ENCODE measurements at regions not wholly inside any gene's neighbourhood (a gene's known extent, or its start where the extent isn't known, plus 50 kb on each side); places are given as distances from the start of the nearest gene placed in this dataset.

DNA sequence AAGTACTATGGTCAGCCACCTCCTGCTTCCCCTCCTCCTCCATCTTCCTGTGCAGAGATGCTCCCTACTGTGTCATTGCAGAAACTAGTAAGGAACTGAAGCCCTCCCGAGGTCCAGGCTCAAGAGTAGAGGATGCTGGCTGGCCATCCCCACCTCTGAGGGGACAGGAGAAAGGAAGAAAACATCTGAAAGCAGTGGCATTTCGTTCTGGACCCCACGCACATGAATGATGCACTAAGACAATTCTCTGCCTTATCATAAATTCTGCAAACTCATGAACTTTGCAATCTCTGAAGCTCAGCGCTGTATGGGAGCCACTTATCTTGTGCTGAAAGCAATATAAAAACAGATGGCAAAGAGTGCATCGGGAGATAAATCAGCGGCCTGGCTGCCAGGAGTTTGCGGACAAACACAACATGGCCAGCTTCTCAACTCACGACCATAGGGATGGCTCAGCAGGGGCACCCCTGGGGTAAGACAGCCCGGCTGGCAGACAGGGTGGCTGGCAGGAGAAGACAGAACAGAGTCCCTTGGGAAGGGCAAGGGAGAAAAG, 306.4 kb downstream of the NXPE2 start:
- no peaks in the 10 kb centered on the region for H3K9me3 ChIP-seq
- H3K4me3 ChIP-seq = no peak overlapping the region
- H3K4me1 ChIP-seq = no peaks in the 10 kb centered on the region
- intact Hi-C loops (cut with DNase I; ENCODE audit: low total_unique reads) = no loop called here
- H3K27ac ChIP-seq = no peak overlapping the region
- no peaks in the 10 kb centered on the region for H3K36me3 ChIP-seq
- no peak for DNase-seq (ENCODE audit: low spot score in 2 of 2)
- TF ChIP-seq, protein P1, sequence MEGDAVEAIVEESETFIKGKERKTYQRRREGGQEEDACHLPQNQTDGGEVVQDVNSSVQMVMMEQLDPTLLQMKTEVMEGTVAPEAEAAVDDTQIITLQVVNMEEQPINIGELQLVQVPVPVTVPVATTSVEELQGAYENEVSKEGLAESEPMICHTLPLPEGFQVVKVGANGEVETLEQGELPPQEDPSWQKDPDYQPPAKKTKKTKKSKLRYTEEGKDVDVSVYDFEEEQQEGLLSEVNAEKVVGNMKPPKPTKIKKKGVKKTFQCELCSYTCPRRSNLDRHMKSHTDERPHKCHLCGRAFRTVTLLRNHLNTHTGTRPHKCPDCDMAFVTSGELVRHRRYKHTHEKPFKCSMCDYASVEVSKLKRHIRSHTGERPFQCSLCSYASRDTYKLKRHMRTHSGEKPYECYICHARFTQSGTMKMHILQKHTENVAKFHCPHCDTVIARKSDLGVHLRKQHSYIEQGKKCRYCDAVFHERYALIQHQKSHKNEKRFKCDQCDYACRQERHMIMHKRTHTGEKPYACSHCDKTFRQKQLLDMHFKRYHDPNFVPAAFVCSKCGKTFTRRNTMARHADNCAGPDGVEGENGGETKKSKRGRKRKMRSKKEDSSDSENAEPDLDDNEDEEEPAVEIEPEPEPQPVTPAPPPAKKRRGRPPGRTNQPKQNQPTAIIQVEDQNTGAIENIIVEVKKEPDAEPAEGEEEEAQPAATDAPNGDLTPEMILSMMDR (IDR thresholded peaks at IDR 0.05) = no peak
- TF ChIP-seq POLR2AphosphoS5 (IDR thresholded peaks at IDR 0.05) = no peak
- no peak for TF ChIP-seq POLR2A (IDR thresholded peaks at IDR 0.05)
- H3K27me3 ChIP-seq = no peaks in the 10 kb centered on the region

DNA sequence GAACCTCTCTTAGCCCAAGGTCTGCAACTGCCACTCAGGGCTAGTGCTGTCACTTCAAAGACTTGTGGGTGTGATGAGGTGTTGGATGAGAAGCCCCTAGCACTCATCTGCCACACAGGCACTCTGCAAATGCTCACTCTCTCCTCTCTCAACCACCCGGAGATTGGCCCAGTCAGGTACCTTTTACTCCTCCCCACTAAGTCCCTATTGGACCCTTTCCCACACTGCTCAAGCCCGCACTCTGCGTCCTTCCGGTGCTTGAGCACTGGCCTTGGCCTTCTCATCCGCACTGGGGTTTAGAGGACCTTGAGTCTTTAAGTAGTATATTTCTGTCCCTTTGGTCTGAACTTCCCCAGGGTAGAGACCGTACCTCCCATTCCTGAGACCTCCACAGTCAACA, 308.0 kb downstream of the NXPE2 start:
- Histone ChIP-seq H3K36me3 (no peaks in the 10 kb centered on the region), H3K9me3 (no peaks in the 10 kb centered on the region), H3K4me1 (no peaks in the 10 kb centered on the region), H3K27ac (no peak overlapping the region), H3K27me3 (no peaks in the 10 kb centered on the region), H3K4me3 (no peak overlapping the region)
- intact Hi-C loops (cut with DNase I; ENCODE audit: low total_unique reads) = no loop called here
- no peak for DNase-seq (ENCODE audit: low spot score in 2 of 2)
- TF ChIP-seq, protein P1 (IDR thresholded peaks at IDR 0.05) = no peak
- TF ChIP-seq POLR2AphosphoS5 (IDR thresholded peaks at IDR 0.05) (no peak), POLR2A (IDR thresholded peaks at IDR 0.05) (no peak)

DNA sequence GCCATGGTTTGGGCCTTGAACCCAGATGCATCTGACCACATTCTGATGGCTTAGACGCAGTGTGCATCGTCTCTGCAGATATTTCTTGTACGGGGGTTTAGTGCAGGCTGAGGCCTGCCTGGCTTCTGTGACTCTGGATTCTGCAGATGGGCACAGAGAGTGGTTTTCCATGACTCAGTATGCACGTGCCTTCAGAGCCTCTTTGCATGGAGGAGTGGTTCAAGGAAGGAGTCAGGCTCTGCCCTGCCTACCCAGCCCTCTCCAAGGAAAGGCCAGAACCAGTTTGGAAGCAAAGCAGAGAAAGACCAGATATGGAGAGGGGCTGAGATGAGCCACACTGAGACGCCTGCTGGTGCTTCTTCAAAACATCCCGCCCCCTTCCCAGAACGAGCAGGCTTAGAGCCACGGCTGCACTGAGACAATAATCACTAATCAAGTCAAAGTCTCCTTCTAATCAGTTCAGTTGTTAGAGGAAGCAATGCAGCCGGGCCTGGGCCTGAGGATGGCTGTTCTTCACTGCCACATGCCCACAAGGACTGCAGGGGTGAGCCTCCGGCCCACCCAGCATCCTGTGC, 308.9 kb downstream of the NXPE2 start:
- DNase-seq (ENCODE audit: low spot score in 2 of 2) = no peak
- Histone ChIP-seq H3K9me3 (no peaks in the 10 kb centered on the region), H3K27me3 (no peaks in the 10 kb centered on the region), H3K27ac (no peak overlapping the region), H3K4me1 (no peaks in the 10 kb centered on the region), H3K4me3 (no peak overlapping the region), H3K36me3 (no peaks in the 10 kb centered on the region)
- no peak for TF ChIP-seq POLR2AphosphoS5 (IDR thresholded peaks at IDR 0.05)
- TF ChIP-seq, protein P1 (IDR thresholded peaks at IDR 0.05) = no peak
- no peak for TF ChIP-seq POLR2A (IDR thresholded peaks at IDR 0.05)
- intact Hi-C loops (cut with DNase I; ENCODE audit: low total_unique reads) = no loop called here

DNA sequence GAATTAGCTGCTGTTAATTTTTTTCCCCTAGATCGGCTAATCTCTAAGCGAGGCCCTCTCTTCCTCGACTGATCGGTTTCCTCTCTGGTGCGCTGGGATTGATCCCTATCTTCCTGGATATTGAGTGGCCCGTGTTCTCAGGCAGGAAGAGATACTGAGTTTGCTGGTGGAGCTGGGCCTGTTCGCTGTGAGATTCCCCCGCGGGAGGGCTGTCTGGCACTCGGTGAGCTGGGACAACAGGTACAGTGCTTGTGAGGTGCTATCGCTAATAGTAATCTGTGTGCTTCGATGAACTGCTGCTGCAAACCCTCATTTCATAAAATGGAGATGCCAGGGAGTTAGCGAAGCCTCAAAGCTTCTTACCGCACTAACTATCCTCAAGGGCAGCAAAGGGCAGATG, 310.3 kb downstream of the NXPE2 start:
- Histone ChIP-seq H3K36me3 (no peaks in the 10 kb centered on the region), H3K27ac (no peak overlapping the region), H3K27me3 (no peaks in the 10 kb centered on the region), H3K4me1 (no peaks in the 10 kb centered on the region), H3K4me3 (no peak overlapping the region), H3K9me3 (no peaks in the 10 kb centered on the region)
- intact Hi-C loops (cut with DNase I; ENCODE audit: low total_unique reads) = no loop called here
- no peak for DNase-seq (ENCODE audit: low spot score in 2 of 2)
- TF ChIP-seq POLR2AphosphoS5 (IDR thresholded peaks at IDR 0.05) (no peak), POLR2A (IDR thresholded peaks at IDR 0.05) (no peak)
- TF ChIP-seq, protein P1 (IDR thresholded peaks at IDR 0.05) = no peak

DNA sequence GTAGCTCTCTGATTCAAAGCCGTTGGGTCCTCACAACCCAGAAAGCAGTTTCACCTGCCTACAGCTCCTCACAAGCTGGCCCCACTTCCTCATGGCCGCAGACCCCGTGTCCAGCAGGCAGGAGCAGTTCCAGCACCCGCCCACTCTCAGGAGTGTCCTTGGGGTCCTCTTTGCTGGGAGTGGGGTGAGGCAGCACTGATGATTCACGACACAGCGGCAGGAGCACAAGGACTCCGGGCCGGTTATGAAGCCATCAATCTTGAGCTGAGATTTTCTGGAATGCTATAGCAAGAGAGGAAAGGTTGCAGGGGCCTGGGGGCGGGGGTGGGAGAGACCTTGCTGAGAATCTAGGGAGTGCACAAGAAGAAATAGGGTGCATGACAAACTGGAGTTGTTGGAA, 311.2 kb downstream of the NXPE2 start:
- no peak for DNase-seq (ENCODE audit: low spot score in 2 of 2)
- Histone ChIP-seq H3K9me3 (no peaks in the 10 kb centered on the region), H3K27me3 (no peaks in the 10 kb centered on the region), H3K27ac (no peak overlapping the region), H3K36me3 (no peaks in the 10 kb centered on the region), H3K4me3 (no peak overlapping the region), H3K4me1 (no peaks in the 10 kb centered on the region)
- no peak for TF ChIP-seq POLR2A (IDR thresholded peaks at IDR 0.05)
- TF ChIP-seq, protein P1 (IDR thresholded peaks at IDR 0.05) = no peak
- no peak for TF ChIP-seq POLR2AphosphoS5 (IDR thresholded peaks at IDR 0.05)
- intact Hi-C loops (cut with DNase I; ENCODE audit: low total_unique reads) = no loop called here

Data from breast epithelium (tissue), 4 donors.